Right lobe of liver (tissue), 4 donors: ENCODE measurements at regions not wholly inside any gene's neighbourhood (a gene's known extent, or its start where the extent isn't known, plus 50 kb on each side); places are given as distances from the start of the nearest gene placed in this dataset.

Source experiments
- POLR2A ChIP-seq: fragments of 450-650 bp; IDR thresholded peaks from one replicate; pipeline ENCODE4 v1.6.1; 2017; ENCODE audit warnings: antibody characterized with exemption, mild to moderate bottlenecking
- TF ChIP-seq, protein P1 (sequence below), 4 donors: fragments of 200-600 bp in 3 of 4; fragments of 450-650 bp in 1 of 4; IDR thresholded peaks; one replicate each; pipeline versions ENCODE4 v1.5.1 to v1.8.0; 2016 to 2022; ENCODE audit warnings: antibody characterized with exemption in 4 of 4, mild to moderate bottlenecking in 2 of 4
- donor health status: DM: no; HTN: no; CAD: no.
- donor health status: DM: no; HTN: no; CAD: no.
- donor health status: DM: no; HTN: yes; CAD: no.

- TF ChIP-seq, protein P1, sequence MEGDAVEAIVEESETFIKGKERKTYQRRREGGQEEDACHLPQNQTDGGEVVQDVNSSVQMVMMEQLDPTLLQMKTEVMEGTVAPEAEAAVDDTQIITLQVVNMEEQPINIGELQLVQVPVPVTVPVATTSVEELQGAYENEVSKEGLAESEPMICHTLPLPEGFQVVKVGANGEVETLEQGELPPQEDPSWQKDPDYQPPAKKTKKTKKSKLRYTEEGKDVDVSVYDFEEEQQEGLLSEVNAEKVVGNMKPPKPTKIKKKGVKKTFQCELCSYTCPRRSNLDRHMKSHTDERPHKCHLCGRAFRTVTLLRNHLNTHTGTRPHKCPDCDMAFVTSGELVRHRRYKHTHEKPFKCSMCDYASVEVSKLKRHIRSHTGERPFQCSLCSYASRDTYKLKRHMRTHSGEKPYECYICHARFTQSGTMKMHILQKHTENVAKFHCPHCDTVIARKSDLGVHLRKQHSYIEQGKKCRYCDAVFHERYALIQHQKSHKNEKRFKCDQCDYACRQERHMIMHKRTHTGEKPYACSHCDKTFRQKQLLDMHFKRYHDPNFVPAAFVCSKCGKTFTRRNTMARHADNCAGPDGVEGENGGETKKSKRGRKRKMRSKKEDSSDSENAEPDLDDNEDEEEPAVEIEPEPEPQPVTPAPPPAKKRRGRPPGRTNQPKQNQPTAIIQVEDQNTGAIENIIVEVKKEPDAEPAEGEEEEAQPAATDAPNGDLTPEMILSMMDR (IDR thresholded peaks at IDR 0.05), result no peak
- no peak for TF ChIP-seq POLR2A
Observed at GRCh38 chr1:245056913-245057312, 97.9 kb upstream of the KIF26B start.
